ENCODE measurements at regions not wholly inside any gene's neighbourhood (a gene's known extent, or its start where the extent isn't known, plus 50 kb on each side); places are given as distances from the start of the nearest gene placed in this dataset.
"Not testable (repeated sequence)": the region's sequence is repeated elsewhere in the genome, so short reads cannot be mapped to it uniquely, and the experiment has no call there.

DNA sequence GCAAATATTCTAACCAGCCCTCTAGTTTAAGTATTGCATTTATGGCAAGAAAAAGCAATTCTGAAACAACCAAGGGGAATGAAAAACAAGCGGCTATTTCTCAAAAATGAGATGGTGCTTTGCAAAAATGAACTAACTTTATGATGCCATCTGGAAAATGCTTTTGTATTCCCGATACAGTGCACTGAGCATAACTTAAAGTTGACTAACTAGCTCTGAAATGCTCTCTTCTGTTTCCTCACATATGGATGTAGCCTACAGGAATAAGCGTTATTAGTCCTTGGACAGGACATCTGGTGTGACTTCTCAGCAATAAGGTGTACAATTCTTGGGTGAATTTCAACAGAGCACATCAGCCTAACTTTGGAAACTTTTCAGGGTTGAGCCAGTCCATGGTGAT, 228.2 kb upstream of the DDI1 start:
- Histone ChIP-seq H3K4me2 (no peak overlapping the region), H3K9me3 (replicated peaks in 1 of 11) (no peaks in the 10 kb centered on the region), H3K4me3 (no peak overlapping the region), H3K4me1 (peaks cover 0 to 9% (median 6%) of the 10 kb centered on the region in 10 experiments; a peak in 11 of 20 replicates), H4K20me1 (no peaks in the 10 kb centered on the region), H3K36me3 (no peaks in the 10 kb centered on the region), H3K27me3 (no peaks in the 10 kb centered on the region), H3K9ac (no peak overlapping the region), H3K27ac (no peak overlapping the region)
- TF ChIP-seq Cebpa-rat (IDR thresholded peaks at IDR 0.05) = no peak

DNA sequence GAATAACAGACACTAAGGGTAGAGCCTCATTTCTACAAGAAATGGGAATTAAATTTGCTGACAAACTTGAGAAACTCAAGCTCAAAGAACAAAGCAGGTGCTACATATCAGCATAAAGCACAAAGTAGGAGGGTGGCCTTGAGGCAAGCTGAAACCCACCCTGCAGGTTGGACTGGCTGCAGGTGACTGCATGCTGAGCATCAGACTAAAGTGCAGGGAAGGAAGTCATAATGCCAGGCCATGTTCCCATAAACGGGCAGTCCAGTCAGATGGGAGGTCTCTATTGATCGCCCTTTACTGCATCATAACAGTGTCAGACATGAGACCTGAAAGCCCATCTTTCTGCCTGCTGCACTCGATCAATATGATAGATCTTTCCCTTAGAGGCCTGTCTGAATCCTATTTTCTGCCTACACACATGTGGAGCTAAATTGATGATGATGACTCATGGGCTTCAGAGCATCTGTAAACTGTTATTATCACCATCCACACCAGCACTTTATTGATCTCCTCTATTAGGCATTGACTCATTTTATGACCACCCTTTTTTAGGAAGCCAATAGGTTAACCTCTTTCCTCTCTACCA, 224.5 kb upstream of the DDI1 start:
- Histone ChIP-seq H3K4me1 (no peaks in the 10 kb centered on the region), H3K9ac (no peak overlapping the region), H3K4me3 (no peak overlapping the region), H3K36me3 (no peaks in the 10 kb centered on the region), H3K9me3 (replicated peaks in 1 of 11) (no peaks in the 10 kb centered on the region; a peak in 1 of 22 replicates), H3K27me3 (no peaks in the 10 kb centered on the region), H3K27ac (no peak overlapping the region), H3K4me2 (no peak overlapping the region), H4K20me1 (no peaks in the 10 kb centered on the region)
- no peak for TF ChIP-seq Cebpa-rat (IDR thresholded peaks at IDR 0.05)

DNA sequence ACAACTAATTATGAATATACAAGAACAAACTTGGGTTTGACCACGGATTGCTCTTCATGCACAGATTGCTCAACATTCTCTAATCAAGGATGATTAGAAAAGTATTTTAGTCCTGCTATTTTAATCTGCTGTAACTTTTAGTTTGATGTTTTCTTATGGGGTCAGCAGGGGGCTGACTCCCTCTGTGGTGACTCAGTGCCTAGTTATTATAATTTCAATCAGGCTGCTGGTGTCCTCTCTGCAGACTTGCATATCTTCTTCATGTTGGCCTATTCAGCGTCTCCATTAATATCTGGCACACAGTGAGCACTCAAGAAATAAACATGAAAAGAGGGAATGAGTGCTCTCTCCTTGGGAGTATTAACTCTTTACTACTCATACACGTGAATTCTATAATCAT, 223.8 kb upstream of the DDI1 start:
- Histone ChIP-seq H3K27me3 (no peaks in the 10 kb centered on the region), H3K4me1 (no peaks in the 10 kb centered on the region), H3K36me3 (no peaks in the 10 kb centered on the region), H3K9ac (no peak overlapping the region), H3K4me2 (no peak overlapping the region), H3K9me3 (replicated peaks in 1 of 11) (no peaks in the 10 kb centered on the region; a peak in 1 of 22 replicates), H3K4me3 (no peak overlapping the region), H3K27ac (no peak overlapping the region), H4K20me1 (no peaks in the 10 kb centered on the region)
- no peak for TF ChIP-seq Cebpa-rat (IDR thresholded peaks at IDR 0.05)

DNA sequence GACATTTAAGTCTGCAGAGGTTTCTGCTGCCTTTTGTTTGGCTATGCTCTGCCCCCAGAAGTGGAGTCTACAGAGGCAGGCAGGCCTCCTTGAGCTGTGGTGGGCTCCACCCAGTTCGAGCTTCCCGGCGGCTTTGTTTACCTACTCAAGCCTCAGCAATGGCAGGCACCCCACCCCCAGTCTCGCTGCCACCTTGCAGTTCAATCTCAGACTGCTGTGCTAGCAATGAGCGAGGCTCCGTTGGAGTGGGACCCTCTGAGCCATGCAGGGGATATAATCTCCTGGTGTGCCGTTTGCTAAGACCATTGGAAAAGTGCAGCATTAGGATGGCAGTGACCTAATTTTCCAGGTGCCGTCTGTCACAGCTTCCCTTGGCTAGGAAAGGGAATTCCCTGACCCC, 216.1 kb upstream of the DDI1 start:
- not testable (repeated sequence) for H3K4me3 ChIP-seq, H3K4me2 ChIP-seq, H3K36me3 ChIP-seq, H3K9ac ChIP-seq, H3K4me1 ChIP-seq, H3K27me3 ChIP-seq, H3K27ac ChIP-seq, H4K20me1 ChIP-seq
- peaks cover 0 to 21% (median 7%) of the 10 kb centered on the region in 11 experiments; a peak in 10 of 22 replicates for H3K9me3 ChIP-seq (replicated peaks in 1 of 11)

DNA sequence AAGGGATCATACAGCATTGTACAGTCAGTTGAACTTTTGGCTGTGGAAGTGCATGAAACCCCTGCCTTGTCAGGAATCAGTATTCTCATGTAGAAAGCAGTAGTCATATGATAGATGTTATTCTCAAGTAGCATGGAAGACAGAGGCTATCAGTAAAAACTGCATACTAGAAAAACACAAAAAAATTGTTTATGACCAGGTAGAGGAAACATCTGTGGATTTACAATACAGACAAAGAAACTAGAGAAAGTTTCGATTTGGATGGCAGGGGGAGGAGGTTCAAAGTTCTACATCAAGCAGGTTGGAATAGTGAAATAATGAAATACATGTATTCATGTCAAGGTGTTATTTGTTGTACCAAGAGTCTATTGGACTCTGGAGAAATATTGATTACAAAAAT, 212.3 kb upstream of the DDI1 start:
- H3K4me3 ChIP-seq = no peak overlapping the region
- H3K9me3 ChIP-seq (replicated peaks in 1 of 11) = peaks cover 0 to 21% (median 7%) of the 10 kb centered on the region in 11 experiments; a peak in 9 of 22 replicates
- no peaks in the 10 kb centered on the region for H3K4me1 ChIP-seq
- no peaks in the 10 kb centered on the region for H4K20me1 ChIP-seq
- H3K27ac ChIP-seq = no peak overlapping the region
- H3K9ac ChIP-seq = no peak overlapping the region
- H3K36me3 ChIP-seq = no peaks in the 10 kb centered on the region
- no peak overlapping the region for H3K4me2 ChIP-seq
- no peaks in the 10 kb centered on the region for H3K27me3 ChIP-seq
- TF ChIP-seq Cebpa-rat (IDR thresholded peaks at IDR 0.05) = no peak

DNA sequence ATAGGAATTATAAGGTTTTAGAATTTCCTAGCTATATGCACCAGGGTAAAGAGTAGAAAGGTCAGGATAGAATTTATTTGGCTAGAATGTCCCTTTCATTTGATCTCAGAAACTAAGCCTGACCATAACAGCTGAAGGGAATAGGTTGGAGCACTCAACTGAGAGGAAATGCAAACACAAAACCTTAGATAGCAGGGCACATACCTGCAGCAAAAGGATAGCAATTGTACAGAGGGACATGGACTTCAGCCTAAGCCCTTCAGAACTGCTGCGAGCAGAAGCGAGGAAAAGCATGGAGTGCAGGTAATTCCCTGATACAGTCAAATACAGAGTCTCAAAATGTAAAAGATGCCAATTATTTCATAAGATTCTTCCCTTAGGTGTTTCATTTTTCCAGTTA, 211.0 kb upstream of the DDI1 start:
- H3K4me3 ChIP-seq = no peak overlapping the region
- H4K20me1 ChIP-seq = no peaks in the 10 kb centered on the region
- no peak overlapping the region for H3K27ac ChIP-seq
- no peaks in the 10 kb centered on the region for H3K4me1 ChIP-seq
- peaks cover 0 to 25% (median 7%) of the 10 kb centered on the region in 11 experiments; a peak in 17 of 22 replicates for H3K9me3 ChIP-seq (replicated peaks in 1 of 11)
- no peak overlapping the region for H3K4me2 ChIP-seq
- H3K9ac ChIP-seq = no peak overlapping the region
- no peaks in the 10 kb centered on the region for H3K27me3 ChIP-seq
- H3K36me3 ChIP-seq = no peaks in the 10 kb centered on the region
- no peak for TF ChIP-seq Cebpa-rat (IDR thresholded peaks at IDR 0.05)

DNA sequence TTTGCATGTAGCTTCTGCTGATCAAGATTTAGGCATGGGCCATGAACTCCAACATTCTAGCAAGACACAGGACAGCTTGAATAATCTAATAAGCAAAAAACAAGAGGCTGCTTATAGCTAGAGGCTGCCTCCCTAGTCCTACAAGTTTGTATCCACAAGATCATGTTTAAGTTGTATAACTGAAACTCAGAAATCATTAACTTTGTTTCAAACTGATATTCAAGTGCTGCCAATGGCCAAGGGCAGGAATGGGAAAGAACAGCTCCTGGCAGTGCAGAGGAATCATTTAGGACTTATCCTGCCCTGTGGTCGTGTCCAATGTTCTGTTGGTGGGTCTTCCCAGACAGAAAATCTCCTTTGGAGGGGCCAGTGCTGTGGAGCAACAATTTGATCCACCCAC, 209.6 kb upstream of the DDI1 start:
- Histone ChIP-seq H4K20me1 (no peaks in the 10 kb centered on the region), H3K27ac (no peak overlapping the region), H3K27me3 (no peaks in the 10 kb centered on the region), H3K9me3 (replicated peaks in 1 of 11) (peaks cover 11 to 35% (median 21%) of the 10 kb centered on the region in 11 experiments; a peak in 20 of 22 replicates), H3K4me2 (no peak overlapping the region), H3K36me3 (no peaks in the 10 kb centered on the region), H3K4me3 (no peak overlapping the region), H3K9ac (no peak overlapping the region), H3K4me1 (no peaks in the 10 kb centered on the region)
- TF ChIP-seq Cebpa-rat (IDR thresholded peaks at IDR 0.05) = no peak

DNA sequence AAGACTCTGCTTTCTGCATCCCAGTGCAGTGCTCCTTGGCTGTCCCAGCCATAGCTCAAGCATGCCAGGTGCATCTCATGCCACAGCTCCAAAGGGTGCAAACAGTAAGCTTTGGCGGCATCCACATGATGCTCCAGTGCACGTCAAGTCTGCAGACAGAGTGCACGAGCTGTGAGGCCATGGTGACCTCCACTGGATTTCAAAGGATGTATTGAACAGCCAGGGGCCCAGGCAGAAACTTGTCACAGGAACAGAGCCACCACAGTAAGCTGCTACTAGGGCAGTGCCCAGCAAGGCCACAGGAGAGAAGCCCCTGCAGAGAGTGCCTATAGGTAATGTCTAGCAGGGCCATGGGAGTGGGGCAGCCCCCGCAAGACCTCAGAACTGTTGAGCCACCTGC, 206.8 kb upstream of the DDI1 start:
- H3K4me2 ChIP-seq = no peak overlapping the region
- H4K20me1 ChIP-seq = no peaks in the 10 kb centered on the region
- H3K9ac ChIP-seq = no peak overlapping the region
- no peak overlapping the region for H3K4me3 ChIP-seq
- no peaks in the 10 kb centered on the region for H3K27me3 ChIP-seq
- H3K4me1 ChIP-seq = no peaks in the 10 kb centered on the region; a peak in 1 of 20 replicates
- no peak overlapping the region for H3K27ac ChIP-seq
- H3K9me3 ChIP-seq (replicated peaks in 1 of 11) = peaks cover 12 to 43% (median 26%) of the 10 kb centered on the region in 11 experiments; a peak in 19 of 22 replicates
- no peak for TF ChIP-seq Cebpa-rat (IDR thresholded peaks at IDR 0.05)
- H3K36me3 ChIP-seq = no peaks in the 10 kb centered on the region

DNA sequence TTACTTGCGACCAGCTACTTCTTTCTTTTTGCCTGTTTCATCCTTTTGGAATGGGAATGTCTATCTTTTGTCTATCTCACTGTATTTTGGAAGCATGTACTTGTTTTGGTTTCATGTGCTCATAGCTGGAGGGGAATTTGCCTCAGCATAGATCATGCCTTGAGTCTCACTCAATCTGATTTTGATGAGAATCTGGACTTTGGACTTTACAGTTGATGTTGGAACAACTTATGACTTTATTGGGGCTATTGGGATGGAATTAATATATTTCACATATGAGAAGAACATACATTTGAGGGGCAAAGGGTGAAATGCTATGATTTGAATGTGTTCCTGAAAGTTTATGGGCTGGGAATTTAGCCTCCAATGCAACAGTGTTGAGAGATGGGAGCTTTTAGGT, 206.2 kb upstream of the DDI1 start:
- H3K27me3 ChIP-seq = no peaks in the 10 kb centered on the region
- no peak overlapping the region for H3K27ac ChIP-seq
- H3K4me3 ChIP-seq = no peak overlapping the region
- peaks cover 12 to 43% (median 26%) of the 10 kb centered on the region in 11 experiments; a peak in 19 of 22 replicates for H3K9me3 ChIP-seq (replicated peaks in 1 of 11)
- H3K4me1 ChIP-seq = peaks cover 0 to 6% (median 1%) of the 10 kb centered on the region in 10 experiments; a peak in 8 of 20 replicates
- no peak overlapping the region for H3K4me2 ChIP-seq
- no peaks in the 10 kb centered on the region for H3K36me3 ChIP-seq
- TF ChIP-seq Cebpa-rat (IDR thresholded peaks at IDR 0.05) = no peak
- H3K9ac ChIP-seq = no peak overlapping the region
- no peaks in the 10 kb centered on the region for H4K20me1 ChIP-seq

DNA sequence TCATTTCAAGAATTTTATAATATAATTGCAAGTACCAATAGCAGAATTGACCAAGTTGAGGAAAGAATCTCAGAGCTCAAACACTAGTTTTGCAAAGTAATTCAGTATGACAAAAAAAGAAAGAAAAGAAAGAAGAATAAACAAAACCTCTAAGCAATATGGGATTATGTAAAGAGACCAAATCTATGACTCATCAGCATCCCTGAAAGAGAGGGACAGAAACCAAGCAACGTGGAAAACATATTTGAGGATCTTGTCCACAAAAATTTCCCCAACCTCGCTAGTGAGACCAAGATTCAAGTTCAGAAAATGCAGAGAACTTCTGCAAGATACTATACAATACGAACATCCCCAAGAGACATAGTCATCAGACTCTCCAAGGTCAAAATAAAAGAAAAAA, 203.7 kb upstream of the DDI1 start:
- Histone ChIP-seq H3K27me3 (no peaks in the 10 kb centered on the region), H4K20me1 (no peaks in the 10 kb centered on the region), H3K27ac (no peak overlapping the region), H3K4me1 (peaks cover 0 to 11% (median 2%) of the 10 kb centered on the region in 10 experiments; a peak in 8 of 20 replicates), H3K36me3 (no peaks in the 10 kb centered on the region), H3K4me2 (no peak overlapping the region), H3K9ac (no peak overlapping the region), H3K4me3 (no peak overlapping the region), H3K9me3 (replicated peaks in 1 of 11) (peaks cover 23 to 58% (median 39%) of the 10 kb centered on the region in 11 experiments; a peak in 21 of 22 replicates)
- TF ChIP-seq Cebpa-rat (IDR thresholded peaks at IDR 0.05) = no peak
